ENCODE measurements at regions not wholly inside any gene's neighbourhood (a gene's known extent, or its start where the extent isn't known, plus 50 kb on each side); places are given as distances from the start of the nearest gene placed in this dataset.

- Histone ChIP-seq H4K20me1 (ENCODE audit: low read length) (no peaks in the 10 kb centered on the region), H3K9me2 (replicated peaks; ENCODE audit: low read length) (no peaks in the 10 kb centered on the region), H3K9me3 (ENCODE audit: low read length) (no peaks in the 10 kb centered on the region), H3K4me2 (ENCODE audit: low read length) (no peak overlapping the region), H3K4me1 (ENCODE audit: insufficient read depth, low read length) (no peaks in the 10 kb centered on the region), H3K36me3 (ENCODE audit: low read depth, low read length) (no peaks in the 10 kb centered on the region), H3K27me3 (ENCODE audit: low read length) (no peaks in the 10 kb centered on the region), H3K27ac (ENCODE audit: low read length) (no peak overlapping the region), H3K4me3 (ENCODE audit: low read length) (no peak overlapping the region), H2AFZ (ENCODE audit: low read length) (no peak overlapping the region), H3K9ac (ENCODE audit: low read length) (no peak overlapping the region), H3F3A (ENCODE audit: low read length, unreplicated experiment) (no peaks in the 10 kb centered on the region), H3K79me2 (ENCODE audit: low read length) (no peaks in the 10 kb centered on the region)
- DNase-seq (no peak), ATAC-seq (no peak)
- ChIA-PET POLR2A (ENCODE audit: unreplicated experiment) (no interaction called here), CTCF (no interaction called here)
- intact Hi-C loops (cut with micrococcal nuclease), result no loop called here
- BruUV-seq (replicated peaks), result no TSS peak
- TF ChIP-seq EZH2phosphoT487 (IDR thresholded peaks at IDR 0.05; ENCODE audit: borderline replicate concordance, low read length) (no peak), CTCF (conservative IDR thresholded peaks at IDR 0.05; ENCODE audit: low read depth, low read length) (no peak), EZH2 (IDR thresholded peaks at IDR 0.05; ENCODE audit: low read length, unreplicated experiment) (no peak)
Measured at GRCh38 chr13:72071713-72072112, 204.7 kb upstream of the DACH1 start.

DNA sequence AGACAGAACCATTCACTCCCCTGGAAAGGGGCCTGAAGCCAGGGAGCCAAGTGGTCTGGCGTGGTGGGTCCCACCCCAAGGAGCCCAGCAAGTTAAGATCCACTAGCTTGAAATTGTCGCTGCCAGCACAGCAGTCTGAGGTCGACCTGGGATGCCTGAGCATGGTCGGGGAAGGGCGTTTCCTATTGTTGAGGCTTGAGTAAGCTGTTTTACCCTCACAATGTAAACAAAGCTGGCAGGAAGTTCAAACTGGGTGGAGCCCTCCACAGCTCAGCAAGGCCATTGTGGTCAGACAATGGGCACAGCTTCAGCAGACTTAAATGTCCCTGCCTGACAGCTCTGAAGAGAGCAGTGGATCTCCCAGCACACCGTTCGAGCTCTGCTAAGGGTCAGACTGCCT lies 195.6 kb upstream of the DACH1 start:
- intact Hi-C loops (cut with micrococcal nuclease), result loop anchor here (10.0 kb wide), 1 partner anchor 122 kb away; no protein-coding TSS in a partner anchor
- POLR2A ChIA-PET (ENCODE audit: unreplicated experiment), result no interaction called here
- DNase-seq, result peak; percentile 85

More for the DNA sequence above, 195.6 kb upstream of the DACH1 start:
- no peak for TF ChIP-seq CTCF (conservative IDR thresholded peaks at IDR 0.05; ENCODE audit: low read depth, low read length)
- no peak for TF ChIP-seq EZH2phosphoT487 (IDR thresholded peaks at IDR 0.05; ENCODE audit: borderline replicate concordance, low read length)
- no peak for TF ChIP-seq EZH2 (IDR thresholded peaks at IDR 0.05; ENCODE audit: low read length, unreplicated experiment)
- H4K20me1 ChIP-seq (ENCODE audit: low read length), result no peaks in the 10 kb centered on the region
- peak overlapping the region; percentile 53; the same call in 1 of the 2 replicates for H3K4me2 ChIP-seq (ENCODE audit: low read length)
- no peaks in the 10 kb centered on the region for H3K27me3 ChIP-seq (ENCODE audit: low read length)
- peak; percentile 99 for ATAC-seq
- BruUV-seq (replicated peaks), result no TSS peak
- H3K27ac ChIP-seq (ENCODE audit: low read length), result no peak overlapping the region
- CTCF ChIA-PET, result interaction anchor here (0.6 kb wide), 1 partner anchor 580 kb away, joined by 3 read pairs; no protein-coding TSS in a partner anchor
- H3K79me2 ChIP-seq (ENCODE audit: low read length), result no peaks in the 10 kb centered on the region
- H3F3A ChIP-seq (ENCODE audit: low read length, unreplicated experiment), result no peaks in the 10 kb centered on the region
- peaks cover 12% of the 10 kb centered on the region for H3K4me1 ChIP-seq (ENCODE audit: insufficient read depth, low read length)
- H3K4me3 ChIP-seq (ENCODE audit: low read length), result no peak overlapping the region
- H3K36me3 ChIP-seq (ENCODE audit: low read depth, low read length), result no peaks in the 10 kb centered on the region
- no peaks in the 10 kb centered on the region for H3K9me2 ChIP-seq (replicated peaks; ENCODE audit: low read length)
- no peaks in the 10 kb centered on the region for H3K9me3 ChIP-seq (ENCODE audit: low read length)
- H3K9ac ChIP-seq (ENCODE audit: low read length), result no peak overlapping the region
- no peak overlapping the region for H2AFZ ChIP-seq (ENCODE audit: low read length)
